ENCODE measurements at regions not wholly inside any gene's neighbourhood (a gene's known extent, or its start where the extent isn't known, plus 50 kb on each side); places are given as distances from the start of the nearest gene placed in this dataset.

DNA sequence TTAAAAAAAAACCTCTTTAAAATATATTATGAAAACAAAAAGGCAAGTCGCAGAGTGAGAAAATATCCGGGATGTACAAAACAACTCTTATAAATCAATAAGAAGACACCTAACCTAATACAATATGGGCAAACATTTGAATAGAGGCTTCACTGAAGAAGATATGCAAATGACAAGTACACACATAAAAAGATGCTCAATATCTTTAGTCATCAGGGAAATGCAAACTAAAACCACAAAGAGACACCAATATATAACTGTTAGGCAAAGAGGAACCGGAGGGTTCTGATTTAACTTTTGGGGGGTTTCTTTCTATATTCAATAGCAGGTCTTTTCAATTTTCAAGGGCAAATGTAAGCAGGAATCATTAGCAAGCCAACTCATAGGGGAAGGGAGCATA lies 480.7 kb upstream of the SPTLC3 start:
- TF ChIP-seq, protein P1, sequence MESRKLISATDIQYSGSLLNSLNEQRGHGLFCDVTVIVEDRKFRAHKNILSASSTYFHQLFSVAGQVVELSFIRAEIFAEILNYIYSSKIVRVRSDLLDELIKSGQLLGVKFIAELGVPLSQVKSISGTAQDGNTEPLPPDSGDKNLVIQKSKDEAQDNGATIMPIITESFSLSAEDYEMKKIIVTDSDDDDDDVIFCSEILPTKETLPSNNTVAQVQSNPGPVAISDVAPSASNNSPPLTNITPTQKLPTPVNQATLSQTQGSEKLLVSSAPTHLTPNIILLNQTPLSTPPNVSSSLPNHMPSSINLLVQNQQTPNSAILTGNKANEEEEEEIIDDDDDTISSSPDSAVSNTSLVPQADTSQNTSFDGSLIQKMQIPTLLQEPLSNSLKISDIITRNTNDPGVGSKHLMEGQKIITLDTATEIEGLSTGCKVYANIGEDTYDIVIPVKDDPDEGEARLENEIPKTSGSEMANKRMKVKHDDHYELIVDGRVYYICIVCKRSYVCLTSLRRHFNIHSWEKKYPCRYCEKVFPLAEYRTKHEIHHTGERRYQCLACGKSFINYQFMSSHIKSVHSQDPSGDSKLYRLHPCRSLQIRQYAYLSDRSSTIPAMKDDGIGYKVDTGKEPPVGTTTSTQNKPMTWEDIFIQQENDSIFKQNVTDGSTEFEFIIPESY (CRISPR knock-in tag; IDR thresholded peaks at IDR 0.05) = no peak
- no peak for TF ChIP-seq POLR2A (conservative IDR thresholded peaks at IDR 0.05)
- no peak for TF ChIP-seq CEBPB (tag; IDR thresholded peaks at IDR 0.05)
- TF ChIP-seq ZBTB8A (IDR thresholded peaks at IDR 0.05; ENCODE audit: partially characterized antibody) = no peak
- no peak for TF ChIP-seq ZBED1 (IDR thresholded peaks at IDR 0.05)
